ENCODE measurements at regions not wholly inside any gene's neighbourhood (a gene's known extent, or its start where the extent isn't known, plus 50 kb on each side); places are given as distances from the start of the nearest gene placed in this dataset.

- H3K27ac ChIP-seq, result no peak overlapping the region
- H3K4me1 ChIP-seq, result no peaks in the 10 kb centered on the region
- H3K36me3 ChIP-seq (ENCODE audit: low read depth, missing control alignments), result no peaks in the 10 kb centered on the region
- intact Hi-C loops (cut with DNase I; ENCODE audit: low total_unique reads), result no loop called here
- DNase-seq, result no peak
- no peak overlapping the region for H3K4me3 ChIP-seq
- TF ChIP-seq CTCF (IDR thresholded peaks at IDR 0.05) (no peak), POLR2A (IDR thresholded peaks at IDR 0.05) (no peak)
- H3K27me3 ChIP-seq, result no peaks in the 10 kb centered on the region
- WGBS, 2 donors, result 67 to 77% methylated on average over 1 of the region's 1 CpG
- H3K9me3 ChIP-seq, result no peaks in the 10 kb centered on the region
These were observed 931.0 kb upstream of the LRRTM1 start for GRCh38 chr2:81235601-81236000.

GRCh38 chr2:81234711-81235110, 930.2 kb upstream of the LRRTM1 start:
- intact Hi-C loops (cut with DNase I; ENCODE audit: low total_unique reads), result no loop called here
- DNase-seq, result no peak
- TF ChIP-seq CTCF (IDR thresholded peaks at IDR 0.05) (no peak), POLR2A (IDR thresholded peaks at IDR 0.05) (no peak)
- H3K4me1 ChIP-seq, result no peaks in the 10 kb centered on the region
- no peak overlapping the region for H3K4me3 ChIP-seq
- no peaks in the 10 kb centered on the region for H3K9me3 ChIP-seq
- H3K27ac ChIP-seq, result no peak overlapping the region
- H3K36me3 ChIP-seq (ENCODE audit: low read depth, missing control alignments), result no peaks in the 10 kb centered on the region
- 90% methylated on average over 1 of the region's 1 CpG for WGBS, 2 donors
- H3K27me3 ChIP-seq, result no peaks in the 10 kb centered on the region

- intact Hi-C loops (cut with DNase I; ENCODE audit: low total_unique reads), result no loop called here
- 71 to 72% methylated on average over 4 of the region's 4 CpGs for WGBS, 2 donors
- DNase-seq, result no peak
- Histone ChIP-seq H3K27ac (no peak overlapping the region), H3K9me3 (no peaks in the 10 kb centered on the region), H3K27me3 (no peaks in the 10 kb centered on the region), H3K36me3 (ENCODE audit: low read depth, missing control alignments) (no peaks in the 10 kb centered on the region), H3K4me3 (no peak overlapping the region), H3K4me1 (no peaks in the 10 kb centered on the region)
- TF ChIP-seq CTCF (IDR thresholded peaks at IDR 0.05) (no peak), POLR2A (IDR thresholded peaks at IDR 0.05) (no peak)
These were observed 921.2 kb upstream of the LRRTM1 start for GRCh38 chr2:81225756-81226155.

- no peaks in the 10 kb centered on the region for H3K27me3 ChIP-seq
- TF ChIP-seq CTCF (IDR thresholded peaks at IDR 0.05) (no peak), POLR2A (IDR thresholded peaks at IDR 0.05) (no peak)
These were observed 909.0 kb upstream of the LRRTM1 start for GRCh38 chr2:81213598-81213997.

GRCh38 chr2:81206216-81206615, 901.7 kb upstream of the LRRTM1 start:
- no peak for TF ChIP-seq POLR2A (IDR thresholded peaks at IDR 0.05)
- TF ChIP-seq CTCF (IDR thresholded peaks at IDR 0.05), result no peak
- no peak overlapping the region for H3K27ac ChIP-seq

More at GRCh38 chr2:81213598-81213997, 909.0 kb upstream of the LRRTM1 start:
- intact Hi-C loops (cut with DNase I; ENCODE audit: low total_unique reads), result no loop called here
- Histone ChIP-seq H3K27ac (no peak overlapping the region), H3K36me3 (ENCODE audit: low read depth, missing control alignments) (no peaks in the 10 kb centered on the region), H3K4me3 (no peak overlapping the region), H3K4me1 (no peaks in the 10 kb centered on the region), H3K9me3 (no peaks in the 10 kb centered on the region)
- DNase-seq, result no peak
- 40 to 49% methylated on average over 2 of the region's 2 CpGs for whole genome bisulfite sequencing, 2 donors

More at GRCh38 chr2:81206216-81206615, 901.7 kb upstream of the LRRTM1 start:
- Histone ChIP-seq H3K27me3 (no peaks in the 10 kb centered on the region), H3K4me1 (no peaks in the 10 kb centered on the region), H3K4me3 (no peak overlapping the region), H3K9me3 (no peaks in the 10 kb centered on the region), H3K36me3 (ENCODE audit: low read depth, missing control alignments) (no peaks in the 10 kb centered on the region)
- intact Hi-C loops (cut with DNase I; ENCODE audit: low total_unique reads), result no loop called here
- no peak for DNase-seq
- 73 to 76% methylated on average over 2 to 5 of the region's 5 CpGs for WGBS, 2 donors

All from testis (tissue), 2 donors.